Activated naive CD4-positive, alpha-beta T cell treated with anti-CD3 and anti-CD28 coated beads, Interleukin-2, amount 50 U/mL, for 72 hours (primary cell): ENCODE measurements at regions not wholly inside any gene's neighbourhood (a gene's known extent, or its start where the extent isn't known, plus 50 kb on each side); places are given as distances from the start of the nearest gene placed in this dataset.
"Not testable (repeated sequence)": the region's sequence is repeated elsewhere in the genome, so short reads cannot be mapped to it uniquely, and the experiment has no call there.

Experiments used
- ATAC-seq, 2 donors: fragments of 150-1000 bp; cut with Tn5 transposase; 2 replicates each; pipeline ENCODE4 v1.10.0; 2021; ENCODE audit warnings: mild to moderate bottlenecking in 2 of 2, moderate library complexity in 2 of 2
- DNase-seq, 2 donors: peaks; one replicate each; pipeline ENCODE4 v3.0.0; 2021 to 2022; ENCODE audit warnings: low spot score in 2 of 2
- H3K27ac Mint-ChIP-seq, 2 donors: one replicate each; pipeline ENCODE4 v1.8.0; 2022; ENCODE audit warnings: mild to moderate bottlenecking in 2 of 2, mixed read lengths in 2 of 2
- H3K36me3 Mint-ChIP-seq, 2 donors: one replicate each; pipeline ENCODE4 v1.8.0; 2022; ENCODE audit warnings: mixed read lengths in 2 of 2
- H3K9me3 Mint-ChIP-seq, 2 donors: one replicate each; pipeline ENCODE4 v1.8.0; 2022; ENCODE audit warnings: mixed read lengths in 2 of 2

DNA sequence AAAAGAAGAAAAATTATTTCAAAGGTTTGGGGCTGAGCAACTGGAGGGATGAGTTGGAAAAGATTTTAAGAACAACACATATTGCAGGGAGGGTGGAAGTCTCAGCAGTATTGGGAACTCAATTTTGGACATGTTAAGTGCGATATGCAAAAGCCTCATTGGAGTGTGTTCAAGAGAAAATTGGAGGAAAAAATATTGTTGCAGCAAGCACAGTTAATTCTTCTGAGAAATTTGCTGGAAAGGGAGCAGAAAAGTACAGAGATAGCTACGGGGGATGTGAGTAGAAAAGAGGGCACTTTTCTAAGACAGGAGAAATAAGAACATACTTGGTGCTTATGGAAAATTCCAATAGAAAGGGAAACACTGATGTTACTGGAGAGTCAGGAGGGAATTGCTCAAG lies 59.8 kb upstream of the MAGI2 start:
- DNase-seq: no peak
- H3K27ac Mint-ChIP-seq: no peak overlapping the region
- no peak for ATAC-seq
- H3K9me3 Mint-ChIP-seq: peaks cover 5 to 24% of the 10 kb centered on the region in 2 donors
- peaks cover 0 to 4% of the 10 kb centered on the region in 2 donors for H3K36me3 Mint-ChIP-seq

DNA sequence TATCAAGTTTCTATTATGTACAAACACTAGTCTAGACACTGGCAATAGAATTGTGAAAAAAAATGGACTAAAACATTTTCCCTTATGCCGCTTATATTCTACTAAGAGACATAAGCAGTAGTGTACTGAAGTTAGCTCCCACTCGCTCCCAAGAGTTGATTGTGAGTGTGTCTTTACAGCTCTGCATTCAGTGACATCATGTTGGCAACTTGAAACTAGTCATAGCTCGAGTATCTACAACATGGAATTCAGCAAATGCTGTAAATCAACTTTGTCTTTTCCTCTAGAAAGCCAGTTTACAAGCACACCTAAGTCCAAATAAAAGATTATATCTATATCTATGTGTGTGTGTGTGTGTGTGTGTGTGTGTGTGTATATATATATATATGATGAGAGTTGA lies 58.8 kb upstream of the MAGI2 start:
- Mint-ChIP-seq H3K36me3 (peaks cover 0 to 4% of the 10 kb centered on the region in 2 donors), H3K9me3 (peaks cover 5 to 24% of the 10 kb centered on the region in 2 donors), H3K27ac (no peak overlapping the region)
- ATAC-seq (no peak), DNase-seq (no peak)

DNA sequence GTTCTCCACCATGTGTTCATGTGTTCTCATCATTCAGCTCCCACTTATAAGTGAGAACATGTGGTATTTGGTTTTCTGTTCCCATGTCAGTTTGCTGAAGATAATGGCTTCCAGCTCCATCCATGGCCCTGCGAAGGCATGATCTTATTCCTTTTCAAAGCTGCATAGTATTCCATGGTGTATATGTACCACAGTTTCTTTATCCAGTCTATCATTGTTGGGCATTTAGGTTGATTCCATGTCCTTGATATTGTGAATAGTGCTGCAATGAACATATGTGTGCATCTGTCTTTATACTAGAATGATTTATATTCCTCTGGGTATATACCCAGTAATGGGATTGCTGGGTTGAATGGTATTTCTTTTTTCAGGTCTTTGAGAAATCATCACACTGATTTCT lies 57.6 kb upstream of the MAGI2 start:
- not testable (repeated sequence) for ATAC-seq, DNase-seq, H3K27ac Mint-ChIP-seq, H3K36me3 Mint-ChIP-seq
- H3K9me3 Mint-ChIP-seq: peaks cover 5 to 19% of the 10 kb centered on the region in 2 donors

GRCh38 chr7:79507131-79507530 lies 53.7 kb upstream of the MAGI2 start:
- Mint-ChIP-seq H3K27ac (no peak overlapping the region), H3K36me3 (peaks cover 0 to 4% of the 10 kb centered on the region in 2 donors), H3K9me3 (peaks cover 5 to 8% of the 10 kb centered on the region in 2 donors)
- ATAC-seq: no peak
- no peak for DNase-seq

GRCh38 chr7:79506481-79506880 lies 53.0 kb upstream of the MAGI2 start:
- Mint-ChIP-seq H3K27ac (no peak overlapping the region), H3K9me3 (peaks cover 5 to 7% of the 10 kb centered on the region in 2 donors), H3K36me3 (peaks cover 0 to 4% of the 10 kb centered on the region in 2 donors)
- no peak for DNase-seq
- no peak for ATAC-seq

GRCh38 chr7:79504607-79505389 lies 51.3 kb upstream of the MAGI2 start:
- H3K36me3 Mint-ChIP-seq: no peaks in the 10 kb centered on the region
- no peak overlapping the region for H3K27ac Mint-ChIP-seq
- no peak for ATAC-seq
- H3K9me3 Mint-ChIP-seq: no peaks in the 10 kb centered on the region
- no peak for DNase-seq
